Nucleus accumbens (tissue), 56 donors: ENCODE measurements at regions not wholly inside any gene's neighbourhood (a gene's known extent, or its start where the extent isn't known, plus 50 kb on each side); places are given as distances from the start of the nearest gene placed in this dataset.
"Not testable (repeated sequence)": the region's sequence is repeated elsewhere in the genome, so short reads cannot be mapped to it uniquely, and the experiment has no call there.

Source experiments
- DNase-seq, 56 donors: peaks; one replicate each; lab custom pipeline; 2025; lab: John Stamatoyannopoulos, UW

DNA sequence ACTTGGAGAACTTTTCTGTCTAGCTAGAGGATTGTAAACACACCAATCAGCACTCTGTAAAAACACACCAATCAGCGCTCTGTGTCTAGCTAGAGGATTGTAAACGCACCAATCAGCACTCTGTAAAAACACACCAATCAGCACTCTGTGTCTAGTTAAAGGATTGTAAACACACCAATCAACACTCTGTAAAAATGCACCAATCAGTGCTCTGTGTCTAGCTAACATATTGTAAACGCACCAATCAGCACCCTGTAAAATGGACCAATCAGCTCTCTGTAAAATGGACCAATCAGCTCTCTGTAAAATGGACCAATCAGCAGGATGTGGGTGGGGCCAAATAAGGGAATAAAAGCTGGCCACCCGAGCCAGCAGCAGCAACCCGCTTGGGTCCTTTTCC is 91.1 kb upstream of the KRAS start:
- DNase-seq: not testable (repeated sequence)

DNA sequence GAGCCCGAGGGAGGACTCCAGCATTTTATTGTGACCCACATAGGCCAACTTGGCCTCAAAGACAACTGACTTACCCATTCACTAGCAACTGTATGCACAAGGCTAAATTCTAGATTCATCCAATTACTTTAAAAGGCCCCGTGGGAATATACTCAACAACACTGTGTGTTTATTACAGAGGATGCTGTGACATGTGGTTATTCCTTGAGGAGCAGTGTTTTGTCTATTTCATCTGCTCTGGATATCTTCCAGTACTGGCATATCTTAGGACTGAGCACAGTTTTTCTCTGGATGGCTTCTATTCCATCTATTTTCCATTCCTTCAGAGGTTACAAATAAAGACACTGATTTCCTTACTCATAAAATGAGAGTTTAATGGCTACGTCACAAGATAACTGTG is 87.2 kb upstream of the KRAS start:
- no peak for DNase-seq

DNA sequence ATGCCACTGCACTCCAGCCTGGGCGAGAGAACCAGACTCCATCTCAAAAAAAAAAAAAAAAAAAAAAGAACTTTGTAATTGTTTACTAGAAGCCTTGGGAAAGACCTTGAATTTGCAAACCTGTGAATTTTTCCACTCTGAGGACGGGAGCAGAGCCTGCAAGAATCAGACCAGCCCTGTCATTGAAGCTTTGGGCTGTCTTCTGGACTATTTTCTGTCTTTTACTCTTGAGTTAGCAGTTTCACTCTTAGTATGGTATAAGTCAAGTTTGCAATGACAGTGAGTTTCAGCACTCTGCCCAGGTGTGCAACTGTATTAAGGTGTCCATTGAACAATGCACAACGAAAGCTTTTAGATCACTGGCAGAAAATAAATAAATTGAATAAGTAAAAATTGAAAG is 81.4 kb upstream of the KRAS start:
- DNase-seq: no peak

DNA sequence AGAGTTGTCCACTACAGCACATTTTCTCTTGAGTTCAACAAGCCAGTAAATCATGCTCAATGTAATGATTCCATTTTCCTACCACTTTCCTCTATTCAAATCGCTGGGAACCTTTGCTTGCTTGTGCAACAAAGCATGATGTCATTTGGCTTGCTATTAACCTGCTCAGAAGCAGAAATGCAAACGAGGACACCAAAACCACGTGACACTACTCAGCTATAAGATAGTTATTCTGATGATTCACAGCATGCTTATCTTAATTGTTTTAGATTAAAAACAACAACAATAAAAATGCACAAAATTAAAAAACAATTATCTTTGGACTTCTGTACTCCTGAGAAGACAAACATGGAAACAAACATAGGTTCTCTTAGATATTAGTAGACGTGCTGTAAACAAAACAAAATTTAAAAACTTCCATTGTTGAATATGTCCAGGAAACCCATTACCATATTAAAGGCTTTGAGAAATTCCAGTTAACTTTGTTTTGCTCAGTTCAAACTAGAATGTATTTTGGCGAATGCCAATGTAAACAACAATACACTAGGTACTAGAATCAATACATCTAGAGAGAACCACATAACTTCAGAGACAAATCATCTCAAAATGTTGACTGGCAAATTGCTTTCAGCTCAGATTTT is 77.5 kb upstream of the KRAS start:
- no peak for DNase-seq

DNA sequence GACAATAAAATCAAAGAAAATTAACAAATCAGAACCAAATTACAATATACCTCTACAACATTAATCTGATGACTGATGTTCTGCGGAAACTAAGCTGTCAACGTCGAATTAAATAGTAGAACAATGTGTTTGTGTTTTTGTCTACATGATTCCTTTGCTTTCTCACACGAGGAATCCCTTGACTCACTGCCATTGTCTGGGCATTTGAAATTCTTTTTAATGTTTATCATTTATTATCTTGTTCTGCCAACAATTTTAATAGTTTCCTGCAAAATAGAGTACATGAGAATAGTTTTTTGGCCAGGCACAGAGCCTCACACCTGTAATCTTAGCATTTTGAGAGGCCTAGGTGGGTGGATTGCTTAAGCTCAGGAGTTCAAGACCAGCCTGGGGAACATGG is 76.6 kb upstream of the KRAS start:
- DNase-seq: no peak

DNA sequence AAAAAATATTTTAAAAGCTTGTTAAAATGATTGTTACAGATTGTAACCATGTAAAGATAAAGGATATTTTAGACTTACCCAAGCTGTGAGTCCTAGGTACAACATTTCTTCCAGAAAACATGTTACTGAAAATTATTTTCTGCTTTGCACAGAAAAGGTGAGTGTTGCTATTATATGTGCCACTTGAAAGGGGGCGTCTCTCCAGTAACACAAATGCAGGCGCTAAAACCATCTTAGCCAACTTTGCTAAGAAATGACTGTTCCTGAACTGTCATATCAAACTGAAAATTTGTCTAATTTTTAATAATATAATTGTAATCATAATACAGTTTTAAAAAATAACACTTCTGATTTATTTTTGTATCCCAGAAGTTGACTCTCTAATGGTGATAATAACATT is 75.6 kb upstream of the KRAS start:
- DNase-seq: no peak

DNA sequence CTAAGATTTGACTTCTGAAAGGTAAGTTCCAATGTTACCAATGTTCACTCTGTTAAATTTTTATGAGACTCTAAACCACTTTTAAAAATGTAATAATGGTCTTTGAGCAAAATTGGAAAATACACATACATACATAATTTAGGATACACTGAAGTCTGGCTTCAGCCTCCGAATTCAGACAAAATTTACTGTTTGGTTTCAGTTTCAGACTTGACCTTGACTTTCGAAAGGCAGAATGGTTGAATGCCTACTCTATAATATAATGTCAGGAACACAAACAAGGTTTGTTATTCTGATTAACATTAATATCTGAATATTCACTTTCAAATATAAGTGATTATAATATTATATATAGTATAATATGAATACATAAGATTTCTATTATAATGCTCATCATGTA is 74.1 kb upstream of the KRAS start:
- DNase-seq: no peak

DNA sequence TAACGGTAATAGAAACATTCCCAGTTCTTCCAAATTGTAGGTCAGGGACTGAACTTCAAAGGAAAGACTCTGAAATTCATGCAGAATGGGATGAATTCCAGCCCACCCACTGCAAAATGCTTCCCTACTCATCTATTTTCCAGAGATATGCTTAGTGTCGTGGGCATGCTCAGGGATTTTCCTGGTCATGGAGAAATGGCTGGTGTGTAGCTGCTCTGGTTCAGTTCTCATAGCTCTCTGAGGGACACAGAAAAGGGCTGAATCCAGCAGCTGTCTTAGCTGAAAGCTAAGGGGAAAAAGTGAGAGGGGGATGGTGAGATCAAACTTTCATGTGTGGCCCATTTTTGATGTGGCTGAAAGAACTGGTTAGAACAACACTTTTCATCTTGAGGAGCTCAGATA is 72.9 kb upstream of the KRAS start:
- DNase-seq: no peak

DNA sequence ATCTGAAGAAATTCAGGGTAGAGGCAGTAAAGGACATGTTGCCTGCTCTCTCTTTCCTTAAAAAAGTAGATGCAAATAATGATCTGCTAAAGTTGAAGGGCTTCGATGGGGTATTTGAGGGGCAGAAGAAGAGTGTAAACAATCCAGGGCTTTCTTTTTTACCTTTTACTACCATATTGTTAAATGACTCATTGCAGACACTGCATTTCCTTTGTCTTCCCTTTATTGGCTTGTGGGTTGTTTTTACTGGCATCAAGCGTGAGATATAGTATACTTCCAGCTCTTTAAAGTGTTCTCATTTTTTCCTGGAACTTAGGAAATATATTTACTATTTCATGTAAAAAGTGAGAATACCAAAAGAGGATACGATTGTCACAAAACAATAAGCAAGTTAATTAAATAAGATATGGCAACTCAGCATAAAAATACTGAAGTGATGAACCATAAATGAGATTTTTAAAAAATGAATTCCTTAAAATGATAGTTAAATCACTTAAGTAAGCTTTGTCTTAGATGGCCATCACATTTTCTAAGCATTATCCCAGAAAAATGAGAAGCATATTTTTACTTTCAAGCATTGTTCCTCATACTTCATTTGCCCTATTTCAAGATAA is 72.3 kb upstream of the KRAS start:
- DNase-seq: no peak

DNA sequence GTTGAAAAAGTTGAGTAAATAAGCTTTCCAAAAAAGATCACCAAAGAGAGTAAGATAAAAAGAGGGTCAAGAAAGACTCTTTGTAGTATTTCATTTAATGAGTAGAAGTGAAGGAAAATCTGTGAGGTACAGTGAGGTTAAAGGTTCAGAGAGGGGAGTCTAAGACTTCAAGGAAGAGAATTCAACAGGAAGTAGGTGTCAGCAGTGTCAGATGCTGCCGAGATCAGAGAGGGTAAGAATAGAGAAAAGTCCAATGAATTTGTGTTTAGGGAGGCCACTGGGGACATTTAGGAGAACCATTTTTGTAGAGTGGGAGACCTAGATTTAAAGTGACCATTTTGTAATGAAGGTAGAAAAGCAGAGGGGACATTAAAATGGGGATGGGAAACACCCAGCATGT is 71.6 kb upstream of the KRAS start:
- no peak for DNase-seq

DNA sequence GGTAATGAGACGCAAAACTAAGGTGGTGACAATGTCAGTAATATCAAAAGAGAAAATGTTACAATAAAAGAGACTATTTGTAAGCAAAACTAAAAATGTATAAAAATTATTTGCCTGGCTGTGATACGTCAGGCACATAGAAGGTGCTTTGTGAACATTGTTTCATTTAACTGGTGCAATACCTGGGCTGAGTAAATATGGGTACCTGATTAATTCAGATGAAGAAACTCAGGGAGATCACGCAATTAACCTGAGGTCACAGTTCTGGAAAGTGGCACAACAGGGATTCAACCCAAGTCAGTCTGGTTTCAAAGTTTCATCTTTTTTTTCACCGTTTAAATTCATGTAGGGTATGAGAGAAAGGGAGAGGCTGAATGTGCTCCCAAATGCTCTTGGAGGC is 71.0 kb upstream of the KRAS start:
- no peak for DNase-seq

DNA sequence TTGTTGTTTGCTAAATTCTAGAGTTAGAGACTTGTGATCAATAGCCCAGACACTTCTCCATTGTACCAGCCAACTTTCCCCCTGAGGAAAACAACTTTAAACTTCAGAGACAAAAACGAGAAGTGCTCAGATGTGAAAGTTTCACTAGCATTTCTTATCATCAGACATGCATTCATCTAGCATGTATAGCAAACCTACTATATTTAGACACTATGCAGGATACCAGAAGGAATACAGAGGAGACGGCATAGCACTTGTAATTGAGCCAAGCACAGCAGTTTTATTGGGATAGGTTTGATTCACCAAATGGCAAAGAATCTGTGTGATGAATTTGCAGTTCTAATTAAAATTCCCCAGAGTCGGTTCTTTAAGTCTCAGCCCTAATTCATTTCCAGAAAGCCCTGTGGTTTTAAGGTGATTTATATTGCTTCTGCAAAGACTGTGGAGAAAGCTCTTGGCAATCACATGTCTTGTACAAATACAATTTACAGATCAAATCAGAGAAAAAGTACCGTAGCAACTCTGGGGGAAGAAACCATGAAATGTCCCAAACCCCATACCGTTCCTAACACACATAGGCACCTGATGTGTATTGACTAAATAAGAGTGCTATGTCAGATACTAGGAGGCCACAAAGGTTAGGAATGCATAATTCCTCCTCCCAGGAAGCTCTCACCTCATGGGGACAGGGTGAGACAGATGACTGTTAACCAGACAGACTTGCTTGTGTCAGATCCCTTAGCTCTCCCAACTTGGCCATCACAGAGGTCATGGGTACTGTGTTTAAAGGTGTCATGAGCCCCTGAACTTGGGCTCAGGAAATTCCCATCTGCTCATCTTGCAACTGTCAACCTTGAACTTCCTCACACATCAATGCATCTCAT is 69.6 kb upstream of the KRAS start:
- no peak for DNase-seq

DNA sequence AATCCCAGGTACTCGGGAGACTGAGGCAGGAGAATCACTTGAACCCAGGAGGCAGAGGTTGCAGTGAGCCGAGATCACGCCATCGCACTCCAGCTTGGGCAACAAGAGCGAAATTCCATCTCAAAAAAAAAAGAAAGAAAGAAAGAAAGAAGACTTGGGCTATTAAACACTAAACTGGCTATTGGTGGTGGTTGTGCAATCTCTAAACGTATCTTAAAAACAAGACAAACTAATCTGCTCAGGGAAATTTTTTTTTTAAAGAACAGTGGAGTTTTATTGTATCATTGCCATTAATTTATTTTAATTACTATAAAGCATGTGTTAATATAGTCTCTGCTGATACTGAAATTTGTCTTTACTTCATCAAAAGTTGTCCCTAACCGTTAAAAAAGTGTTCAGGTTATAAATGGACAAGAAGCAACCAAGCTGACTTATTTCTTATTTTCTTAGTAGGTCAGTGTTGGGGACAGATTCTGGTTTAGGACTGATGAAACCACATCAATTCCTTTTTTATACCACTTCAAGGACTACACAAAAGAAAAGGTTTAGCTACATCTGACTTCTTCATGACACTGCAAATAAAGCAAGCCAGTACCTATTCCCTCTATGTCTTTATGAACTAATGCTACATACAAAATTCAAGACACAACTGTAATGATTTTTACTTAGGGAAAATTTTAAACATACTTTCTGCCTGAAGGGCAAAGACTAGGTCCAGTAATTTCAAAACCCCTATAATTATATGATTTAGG is 68.7 kb upstream of the KRAS start:
- DNase-seq: no peak

DNA sequence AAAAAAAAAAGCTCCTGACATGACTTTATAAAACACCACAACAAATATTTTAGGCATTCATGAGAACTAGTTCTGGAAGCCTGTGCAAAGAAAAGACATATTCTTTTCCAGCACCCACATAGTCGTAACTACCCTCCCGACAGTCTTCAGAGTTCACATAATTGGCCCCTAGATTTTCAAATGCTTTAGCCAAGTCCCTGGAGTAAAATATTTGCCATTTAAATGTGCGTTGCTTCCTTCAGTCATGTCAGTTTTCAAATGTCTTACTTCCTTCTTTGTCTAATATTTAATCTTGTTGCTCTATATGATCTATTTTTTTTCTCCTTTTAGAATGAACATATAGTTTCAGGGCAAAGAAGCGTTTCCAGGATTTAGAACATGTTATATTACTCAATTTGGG is 66.8 kb upstream of the KRAS start:
- DNase-seq: no peak

DNA sequence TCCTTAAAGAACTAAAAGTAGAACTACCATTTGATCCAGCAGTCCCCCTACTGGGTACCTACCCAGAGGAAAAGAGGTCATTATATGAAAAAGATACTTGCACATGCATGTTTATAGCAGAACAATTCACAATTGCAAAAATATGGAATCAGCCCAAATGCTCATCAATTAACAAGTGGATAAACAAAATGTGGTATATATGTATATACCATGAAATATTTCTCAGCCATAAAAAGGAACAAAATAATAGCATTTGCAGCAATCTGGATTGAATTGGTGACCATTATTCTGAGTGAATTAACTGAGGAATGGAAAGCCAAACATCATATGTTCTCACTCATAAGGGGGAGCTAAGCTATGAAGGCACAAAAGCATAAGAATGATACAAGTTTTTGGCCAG is 64.7 kb upstream of the KRAS start:
- DNase-seq: no peak

DNA sequence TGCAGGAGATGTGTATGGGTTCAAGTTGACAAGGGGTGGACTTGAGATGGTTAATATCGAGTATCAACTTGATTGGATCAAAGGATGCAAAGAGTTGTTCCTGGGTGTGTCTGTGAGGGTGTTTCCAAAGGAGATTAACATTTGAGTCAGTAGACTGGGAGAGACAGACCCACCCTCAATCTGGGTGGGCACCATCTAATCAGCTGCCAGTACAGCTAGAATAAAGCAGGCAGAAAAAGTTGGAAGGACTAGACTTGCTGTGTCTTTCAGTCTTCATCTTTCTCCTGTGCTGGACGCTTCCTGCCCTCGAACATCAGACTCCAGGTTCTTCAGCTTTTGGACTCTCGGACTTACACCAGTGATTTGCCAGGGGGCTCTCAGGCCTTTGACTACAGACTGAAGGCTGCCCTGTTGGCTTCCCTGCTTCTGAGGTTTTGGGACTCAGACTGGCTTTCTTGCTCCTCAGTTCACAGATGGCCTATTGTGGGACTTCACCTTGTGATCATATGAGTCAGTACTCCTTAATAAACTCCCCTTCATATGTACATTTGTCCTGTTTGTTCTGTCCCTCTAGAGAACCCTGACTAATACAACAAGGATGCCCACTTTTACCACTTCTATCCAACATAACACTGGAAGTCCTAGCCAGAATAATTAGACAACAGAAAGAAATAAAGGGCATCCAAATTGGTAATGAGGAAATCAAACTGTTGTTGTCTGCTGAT is 62.7 kb upstream of the KRAS start:
- DNase-seq: not testable (repeated sequence)

DNA sequence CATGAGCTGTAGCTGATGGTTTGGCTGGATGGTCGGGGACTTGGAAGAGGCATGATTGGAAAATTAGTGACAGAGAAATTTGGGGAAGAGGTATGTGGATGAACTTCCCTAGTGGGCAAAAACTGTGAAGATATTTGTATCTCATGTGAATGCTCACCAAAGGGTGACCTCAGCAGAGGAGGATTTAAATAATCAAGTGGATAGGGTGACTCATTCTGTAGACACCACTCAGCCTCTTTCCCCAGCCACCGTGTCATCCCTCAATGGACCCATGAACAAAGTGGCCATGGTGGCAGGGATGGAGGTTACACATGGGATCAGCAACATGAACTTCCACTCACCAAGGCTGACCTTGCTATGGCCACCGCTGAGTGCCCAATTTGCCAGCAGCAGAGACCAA is 60.8 kb upstream of the KRAS start:
- no peak for DNase-seq

DNA sequence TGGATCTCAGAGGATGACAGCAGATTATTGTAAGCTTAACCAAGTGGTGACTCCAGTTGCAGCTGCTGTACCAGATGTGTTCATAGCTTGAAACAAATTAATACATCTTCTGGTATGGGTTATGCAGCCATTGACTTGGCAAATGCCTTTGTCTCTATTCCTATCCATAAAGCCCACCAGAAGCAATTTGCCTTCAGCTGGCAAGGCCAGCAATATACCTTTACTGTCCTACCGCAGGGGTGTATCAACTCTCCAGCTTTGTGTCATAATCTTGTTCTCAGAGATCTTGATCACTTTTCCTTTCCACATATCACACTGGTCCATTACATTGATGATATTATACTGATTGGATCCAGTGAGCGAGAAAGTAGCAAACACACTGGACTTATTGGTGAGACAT is 59.3 kb upstream of the KRAS start:
- not testable (repeated sequence) for DNase-seq

DNA sequence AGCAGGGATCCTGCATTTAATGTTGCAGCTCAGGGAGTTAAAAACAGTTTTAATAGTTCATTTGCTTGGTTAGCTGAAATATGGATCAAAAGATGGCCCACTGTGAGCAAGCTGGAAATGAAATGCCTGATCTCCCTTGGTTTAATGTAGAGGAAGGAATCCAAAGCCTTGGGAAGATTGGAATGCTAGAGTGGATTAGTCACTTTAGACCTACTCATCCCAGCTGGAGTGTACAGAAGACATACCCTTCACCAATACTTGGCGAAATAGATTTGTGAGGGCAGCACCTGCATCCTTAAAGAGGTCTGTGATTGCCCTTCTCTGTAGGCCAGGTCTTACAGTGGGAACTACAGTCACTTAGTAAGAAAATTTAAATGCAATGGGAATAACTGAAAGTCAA is 58.0 kb upstream of the KRAS start:
- no peak for DNase-seq

DNA sequence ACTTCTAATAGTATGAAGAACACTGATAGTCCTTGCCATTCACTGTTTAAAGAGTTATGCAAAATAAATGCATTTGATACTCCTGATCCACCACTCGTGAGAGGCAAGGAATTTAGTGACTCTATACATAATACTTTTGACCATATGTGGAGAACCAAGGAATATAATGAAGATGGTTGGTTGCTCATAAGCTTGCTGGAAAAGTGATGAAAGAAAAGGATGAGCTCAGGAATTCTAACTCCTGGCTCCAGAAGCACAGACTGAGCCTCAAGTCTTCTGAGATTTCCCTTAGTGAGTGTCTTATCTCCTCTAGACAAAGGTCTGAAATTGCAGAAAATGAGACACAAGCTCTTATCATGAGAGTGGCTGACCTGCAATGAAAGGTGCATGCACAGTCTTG is 57.1 kb upstream of the KRAS start:
- no peak for DNase-seq

DNA sequence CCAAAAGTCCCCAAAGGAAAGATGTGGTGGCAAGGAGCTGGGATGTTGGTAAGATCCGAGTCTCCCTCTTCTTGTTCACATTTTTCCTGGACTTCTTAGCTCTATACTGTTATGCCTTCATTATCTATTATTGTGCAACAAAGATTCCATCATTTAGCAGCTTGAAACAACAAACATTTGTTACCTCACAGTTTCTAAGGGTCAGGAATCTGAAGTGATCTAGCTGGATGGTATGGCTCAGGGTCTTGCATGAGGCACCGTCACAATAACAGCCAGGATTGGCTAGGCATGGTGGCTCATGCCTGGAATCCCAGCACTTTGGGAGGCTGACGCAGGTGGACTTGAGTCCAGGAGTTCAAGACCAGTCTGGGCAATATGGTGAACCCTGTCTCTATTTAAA is 51.1 kb upstream of the KRAS start:
- DNase-seq: no peak
